WTC11 (cell line): ENCODE measurements at regions not wholly inside any gene's neighbourhood (a gene's known extent, or its start where the extent isn't known, plus 50 kb on each side); places are given as distances from the start of the nearest gene placed in this dataset.

Experiments used
- AFF4 ChIP-seq: sonication (generic); formaldehyde crosslinking; IDR thresholded peaks from 2 replicates; pipeline ENCODE4 v1.8.1; 2023; ENCODE audit warnings: mild to moderate bottlenecking, missing genetic modification reagents, borderline replicate concordance
- ATF1 ChIP-seq: sonication (generic); formaldehyde crosslinking; IDR thresholded peaks from 2 replicates; pipeline ENCODE4 v1.8.1; 2023; ENCODE audit warnings: mild to moderate bottlenecking, moderate library complexity, missing genetic modification reagents
- ATF6 ChIP-seq: sonication (generic); formaldehyde crosslinking; IDR thresholded peaks from 2 replicates; pipeline ENCODE4 v1.8.1; 2023; ENCODE audit warnings: mild to moderate bottlenecking, missing genetic modification reagents
- CTCF ChIP-seq: fragments of 200-600 bp; IDR thresholded peaks from 2 replicates; pipeline ENCODE4 v1.8.0; 2022; ENCODE audit warnings: antibody characterized with exemption
- E2F1 ChIP-seq: sonication (generic); formaldehyde crosslinking; IDR thresholded peaks from 2 replicates; pipeline ENCODE4 v1.8.0; 2022; ENCODE audit warnings: mild to moderate bottlenecking, missing genetic modification reagents
- ESRRA ChIP-seq: sonication (generic); formaldehyde crosslinking; IDR thresholded peaks from 2 replicates; pipeline ENCODE4 v1.8.1; 2022; ENCODE audit warnings: mild to moderate bottlenecking, missing genetic modification reagents, borderline replicate concordance
- FOXP4 ChIP-seq: sonication (generic); formaldehyde crosslinking; IDR thresholded peaks from 2 replicates; pipeline ENCODE4 v1.8.0; 2022; ENCODE audit warnings: mild to moderate bottlenecking, missing genetic modification reagents
- GTF2I ChIP-seq: fragments of 250-450 bp; sonication (Bioruptor Pico); conservative IDR thresholded peaks from 2 replicates; pipeline ENCODE4 v1.4.0; 2021; ENCODE audit warnings: mild to moderate bottlenecking
- HMGXB4 ChIP-seq: sonication (generic); formaldehyde crosslinking; IDR thresholded peaks from 2 replicates; pipeline ENCODE4 v1.8.1; 2023; ENCODE audit warnings: mild to moderate bottlenecking, moderate library complexity, missing genetic modification reagents
- JUN ChIP-seq: sonication (generic); formaldehyde crosslinking; IDR thresholded peaks from 2 replicates; pipeline ENCODE4 v1.8.0; 2023; ENCODE audit warnings: mild to moderate bottlenecking, missing genetic modification reagents
- MAX ChIP-seq: sonication (generic); formaldehyde crosslinking; IDR thresholded peaks from 2 replicates; pipeline ENCODE4 v1.8.0; 2022; ENCODE audit warnings: mild to moderate bottlenecking, missing genetic modification reagents
- NFE2L1 ChIP-seq: sonication (generic); formaldehyde crosslinking; IDR thresholded peaks from 2 replicates; pipeline ENCODE4 v1.8.1; 2023; ENCODE audit warnings: missing genetic modification reagents
- STAT6 ChIP-seq: sonication (generic); formaldehyde crosslinking; conservative IDR thresholded peaks from 2 replicates; pipeline ENCODE4 v1.8.1; 2023; ENCODE audit warnings: mild to moderate bottlenecking, low read depth, missing genetic modification reagents, moderate library complexity
- USF2 ChIP-seq: sonication (generic); formaldehyde crosslinking; IDR thresholded peaks from 2 replicates; pipeline ENCODE4 v1.8.1; 2023; ENCODE audit warnings: mild to moderate bottlenecking, missing genetic modification reagents, moderate library complexity

GRCh38 chrX:15056044-15056443 is 182.8 kb downstream of the MOSPD2 start:
- no peak for TF ChIP-seq CTCF
- no peak for TF ChIP-seq NFE2L1
- no peak for TF ChIP-seq ATF1 (CRISPR knock-in tag)
- no peak for TF ChIP-seq GTF2I
- no peak for TF ChIP-seq E2F1
- TF ChIP-seq HMGXB4 (CRISPR knock-in tag), result no peak
- no peak for TF ChIP-seq JUN
- TF ChIP-seq AFF4, result no peak
- no peak for TF ChIP-seq MAX (CRISPR knock-in tag)
- no peak for TF ChIP-seq USF2 (CRISPR knock-in tag)
- no peak for TF ChIP-seq ESRRA (CRISPR knock-in tag)
- no peak for TF ChIP-seq FOXP4 (CRISPR knock-in tag)
- TF ChIP-seq STAT6 (CRISPR knock-in tag), result no peak
- TF ChIP-seq ATF6 (CRISPR knock-in tag), result no peak
